ENCODE measurements at regions not wholly inside any gene's neighbourhood (a gene's known extent, or its start where the extent isn't known, plus 50 kb on each side); places are given as distances from the start of the nearest gene placed in this dataset.

DNA sequence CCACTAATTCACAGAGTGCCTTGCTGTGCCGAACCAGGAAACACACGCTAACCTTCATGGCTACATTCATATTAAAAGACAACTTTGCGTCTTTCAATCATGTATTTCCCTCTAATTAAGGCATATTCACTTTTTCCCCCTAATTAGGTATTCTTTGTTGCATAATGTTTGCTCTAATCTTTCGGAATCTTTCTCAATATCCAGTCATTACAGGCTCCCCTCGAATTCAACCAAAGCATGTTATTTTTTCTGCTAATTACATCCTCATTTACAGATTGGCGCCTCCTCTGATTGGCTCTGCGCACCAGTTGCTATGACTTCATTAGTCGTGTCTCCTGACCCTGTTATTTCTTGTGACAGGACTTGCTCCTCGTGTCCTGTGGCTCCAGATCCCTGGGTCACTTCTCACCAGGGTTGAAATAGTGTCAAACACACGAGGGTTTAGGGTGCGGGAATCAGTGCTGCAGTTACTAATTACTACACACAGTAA, 226.7 kb upstream of the TSHZ3 start:
- DNase-seq, result no peak
- ChIA-PET POLR2A (no interaction called here), CTCF (no interaction called here)
- TF ChIP-seq, protein P1, sequence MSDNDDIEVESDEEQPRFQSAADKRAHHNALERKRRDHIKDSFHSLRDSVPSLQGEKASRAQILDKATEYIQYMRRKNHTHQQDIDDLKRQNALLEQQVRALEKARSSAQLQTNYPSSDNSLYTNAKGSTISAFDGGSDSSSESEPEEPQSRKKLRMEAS (IDR thresholded peaks at IDR 0.05; ENCODE audit: low read depth), result no peak
- TF ChIP-seq JUND (IDR thresholded peaks at IDR 0.05) (no peak), TCF12 (IDR thresholded peaks at IDR 0.05) (no peak), RCOR1 (IDR thresholded peaks at IDR 0.05; ENCODE audit: low read length) (no peak), EP300 (IDR thresholded peaks at IDR 0.05; ENCODE audit: borderline replicate concordance in 1 of 2, low read depth in 1 of 2, low read length in 1 of 2) (no peak), SMC3 (IDR thresholded peaks at IDR 0.05; ENCODE audit: low read depth, low read length) (no peak), RFX5 (IDR thresholded peaks at IDR 0.05; ENCODE audit: low read length) (no peak), GABPA (IDR thresholded peaks at IDR 0.05; ENCODE audit: low read depth) (no peak), NRF1 (IDR thresholded peaks at IDR 0.05; ENCODE audit: low read depth, low read length) (no peak), SIN3A (IDR thresholded peaks at IDR 0.05; ENCODE audit: borderline replicate concordance, low read depth, low read length) (no peak), RAD21 (IDR thresholded peaks at IDR 0.05; ENCODE audit: low read length) (no peak), FOSL2 (IDR thresholded peaks at IDR 0.05; ENCODE audit: borderline replicate concordance, low read depth) (no peak), POLR2AphosphoS5 (IDR thresholded peaks at IDR 0.05; ENCODE audit: low read depth, low read length) (no peak), RXRA (IDR thresholded peaks at IDR 0.05; ENCODE audit: borderline replicate concordance, low read depth) (no peak)
- TF ChIP-seq, protein P2, sequence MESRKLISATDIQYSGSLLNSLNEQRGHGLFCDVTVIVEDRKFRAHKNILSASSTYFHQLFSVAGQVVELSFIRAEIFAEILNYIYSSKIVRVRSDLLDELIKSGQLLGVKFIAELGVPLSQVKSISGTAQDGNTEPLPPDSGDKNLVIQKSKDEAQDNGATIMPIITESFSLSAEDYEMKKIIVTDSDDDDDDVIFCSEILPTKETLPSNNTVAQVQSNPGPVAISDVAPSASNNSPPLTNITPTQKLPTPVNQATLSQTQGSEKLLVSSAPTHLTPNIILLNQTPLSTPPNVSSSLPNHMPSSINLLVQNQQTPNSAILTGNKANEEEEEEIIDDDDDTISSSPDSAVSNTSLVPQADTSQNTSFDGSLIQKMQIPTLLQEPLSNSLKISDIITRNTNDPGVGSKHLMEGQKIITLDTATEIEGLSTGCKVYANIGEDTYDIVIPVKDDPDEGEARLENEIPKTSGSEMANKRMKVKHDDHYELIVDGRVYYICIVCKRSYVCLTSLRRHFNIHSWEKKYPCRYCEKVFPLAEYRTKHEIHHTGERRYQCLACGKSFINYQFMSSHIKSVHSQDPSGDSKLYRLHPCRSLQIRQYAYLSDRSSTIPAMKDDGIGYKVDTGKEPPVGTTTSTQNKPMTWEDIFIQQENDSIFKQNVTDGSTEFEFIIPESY (IDR thresholded peaks at IDR 0.05; ENCODE audit: borderline replicate concordance, low read depth), result no peak
- Histone ChIP-seq H3K9me2 (0 out of 2 replicates have a peak, but pooled peaks cover 2% of the 10 kb centered on the region), H3K9me3 (0 out of 2 replicates have a peak, but pooled peaks cover 5% of the 10 kb centered on the region), H2AFZ (ENCODE audit: low read depth) (no peak overlapping the region), H3K4me2 (no peak overlapping the region), H3K79me2 (ENCODE audit: insufficient read depth) (no peaks in the 10 kb centered on the region), H3F3A (replicated peaks; ENCODE audit: insufficient read depth) (no peaks in the 10 kb centered on the region), H3K36me3 (replicated peaks in 1 of 2; ENCODE audit: control insufficient read depth in 1 of 2, insufficient read depth in 2 of 2, low read length in 1 of 2) (no peaks in the 10 kb centered on the region), H3K27me3 (ENCODE audit: insufficient read depth) (no peaks in the 10 kb centered on the region), H3K9ac (no peak overlapping the region), H3K4me3 (ENCODE audit: low read depth in 2 of 2, low read length in 1 of 2) (no peak overlapping the region), H3K27ac (ENCODE audit: low read depth in 2 of 2, low read length in 1 of 2) (no peak overlapping the region), H4K20me1 (ENCODE audit: insufficient read depth) (no peaks in the 10 kb centered on the region), H3K4me1 (ENCODE audit: control insufficient read depth in 1 of 2, insufficient read depth in 2 of 2, low read depth in 1 of 2, low read length in 1 of 2) (peaks cover 0 to 12% of the 10 kb centered on the region in 2 experiments; a peak in 2 of 4 replicates)
- 31% methylated on average over 11 of the region's 11 CpGs for WGBS (ENCODE audit: low lambda C conversion rate)

DNA sequence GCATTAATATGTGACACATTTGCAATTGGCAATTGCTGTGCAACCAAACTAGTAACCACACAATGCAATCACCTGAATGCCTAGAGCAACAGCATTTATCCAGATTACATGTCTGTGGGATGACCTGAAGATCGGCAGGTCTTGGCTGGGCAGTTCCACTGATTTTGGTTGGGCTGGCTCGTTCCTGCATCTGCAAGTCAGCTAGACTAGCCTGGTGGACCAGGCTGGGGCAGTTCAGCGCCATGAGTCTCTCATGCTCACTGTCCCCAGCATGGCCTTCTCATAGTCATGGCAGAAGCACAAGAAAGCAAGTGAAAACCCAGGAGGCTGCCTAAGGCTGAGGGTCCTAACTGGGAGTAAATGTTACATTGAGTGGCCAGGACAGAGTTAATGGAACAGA, 229.1 kb upstream of the TSHZ3 start:
- Histone ChIP-seq H3K36me3 (replicated peaks in 1 of 2; ENCODE audit: control insufficient read depth in 1 of 2, insufficient read depth in 2 of 2, low read length in 1 of 2) (no peaks in the 10 kb centered on the region), H3K4me3 (ENCODE audit: low read depth in 2 of 2, low read length in 1 of 2) (no peak overlapping the region), H3K4me1 (ENCODE audit: control insufficient read depth in 1 of 2, insufficient read depth in 2 of 2, low read depth in 1 of 2, low read length in 1 of 2) (peaks cover 0 to under 1% of the 10 kb centered on the region in 2 experiments; a peak in 2 of 4 replicates), H3K4me2 (no peak overlapping the region), H3F3A (replicated peaks; ENCODE audit: insufficient read depth) (no peaks in the 10 kb centered on the region), H4K20me1 (ENCODE audit: insufficient read depth) (no peaks in the 10 kb centered on the region), H3K9ac (no peak overlapping the region), H3K9me2 (0 out of 2 replicates have a peak, but pooled peaks cover 2% of the 10 kb centered on the region), H3K27me3 (ENCODE audit: insufficient read depth) (no peaks in the 10 kb centered on the region), H3K27ac (ENCODE audit: low read depth in 2 of 2, low read length in 1 of 2) (no peak overlapping the region), H2AFZ (ENCODE audit: low read depth) (no peak overlapping the region), H3K79me2 (ENCODE audit: insufficient read depth) (no peaks in the 10 kb centered on the region), H3K9me3 (0 out of 2 replicates have a peak, but pooled peaks cover 5% of the 10 kb centered on the region)
- POLR2A ChIA-PET, result no interaction called here
- no peak for DNase-seq
- CTCF ChIA-PET, result no interaction called here
- 33% methylated on average over 3 of the region's 3 CpGs for WGBS (ENCODE audit: low lambda C conversion rate)
- TF ChIP-seq POLR2AphosphoS5 (IDR thresholded peaks at IDR 0.05; ENCODE audit: low read depth, low read length) (no peak), ELF1 (IDR thresholded peaks at IDR 0.05) (no peak), SIN3A (IDR thresholded peaks at IDR 0.05; ENCODE audit: borderline replicate concordance, low read depth, low read length) (no peak)

Data from SK-N-SH (cell line).